Kidney (tissue), 13 donors: ENCODE measurements at regions not wholly inside any gene's neighbourhood (a gene's known extent, or its start where the extent isn't known, plus 50 kb on each side); places are given as distances from the start of the nearest gene placed in this dataset.

ENCODE experiments used
- DNase-seq, 5 donors: peaks; one replicate each; pipeline ENCODE4 v3.0.0-alpha.2; 2013 to 2020
- FAIRE-seq: peaks from 2 replicates; lab custom pipeline; 2012; peaks lifted over from hg19 to GRCh38; lab: Jason Lieb, UNC
- H3K27ac ChIP-seq, 2 donors: one replicate each; pipeline ENCODE4 v1.7.0; 2013; ENCODE audit warnings: low read depth in 2 of 2, low read length in 2 of 2, inconsistent platforms in 1 of 2
- H3K27me3 ChIP-seq: one replicate; pipeline ENCODE4 v1.7.1; 2013; ENCODE audit warnings: low read length, inconsistent platforms; ENCODE audit not compliant: control insufficient read depth, insufficient read depth
- H3K36me3 ChIP-seq, 3 donors: one replicate each; pipeline versions ENCODE4 v1.7.0 to v1.7.1; 2013; ENCODE audit warnings: low read length in 3 of 3, control low read depth in 1 of 3, inconsistent platforms in 1 of 3; ENCODE audit not compliant: insufficient read depth in 3 of 3, control insufficient read depth in 2 of 3
- H3K4me1 ChIP-seq, 3 donors: one replicate each; pipeline versions ENCODE4 v1.7.0 to v1.7.1; 2013; ENCODE audit warnings: low read length in 3 of 3, inconsistent platforms in 1 of 3, low read depth in 1 of 3; ENCODE audit not compliant: control insufficient read depth in 2 of 3, insufficient read depth in 2 of 3
- H3K4me3 ChIP-seq, 3 donors: one replicate each; pipeline versions ENCODE4 v1.7.0 to v1.8.1; 2013; ENCODE audit warnings: low read length in 3 of 3, control low read depth in 1 of 3, inconsistent platforms in 1 of 3
- H3K9ac ChIP-seq, 3 donors: one replicate each; pipeline versions ENCODE4 v1.7.0 to v1.7.1; 2013; ENCODE audit warnings: low read length in 3 of 3, control low read depth in 1 of 3, inconsistent platforms in 1 of 3
- H3K9me3 ChIP-seq, 3 donors: one replicate each; pipeline versions ENCODE4 v1.7.0 to v1.7.1; 2013; ENCODE audit warnings: low read length in 3 of 3, control low read depth in 1 of 3, inconsistent platforms in 1 of 3; ENCODE audit not compliant: control insufficient read depth in 2 of 3, insufficient read depth in 1 of 3
- intact Hi-C: fragments of 100-400 bp; cut with DNase I; formaldehyde crosslinking; loops from one replicate; pipeline ENCODE4 v1.11.1; 2022
- TF ChIP-seq, protein P1 (sequence below): IDR thresholded peaks from 3 replicates; pipeline ENCODE4 v1.5.1; 2012; ENCODE audit warnings: mild to moderate bottlenecking, moderate library complexity, borderline replicate concordance; ENCODE audit not compliant: insufficient read depth; ENCODE audit errors: extremely low read depth
- donor health status: control.
- donor health status: control.
- donor health status: control.
- donor health status: control.
- donor health status: control.
- donor health status: DM: yes; HTN: yes; CAD: no.
- donor health status: Normal renal cell carcinoma (clear cell type).

GRCh38 chr12:78402366-78403134 lies 462.0 kb upstream of the SYT1 start:
- Histone ChIP-seq H3K27me3 (no peaks in the 10 kb centered on the region), H3K9ac (no peak overlapping the region), H3K9me3 (no peaks in the 10 kb centered on the region), H3K27ac (no peak overlapping the region), H3K4me1 (no peaks in the 10 kb centered on the region), H3K4me3 (no peak overlapping the region), H3K36me3 (no peaks in the 10 kb centered on the region)
- TF ChIP-seq, protein P1, sequence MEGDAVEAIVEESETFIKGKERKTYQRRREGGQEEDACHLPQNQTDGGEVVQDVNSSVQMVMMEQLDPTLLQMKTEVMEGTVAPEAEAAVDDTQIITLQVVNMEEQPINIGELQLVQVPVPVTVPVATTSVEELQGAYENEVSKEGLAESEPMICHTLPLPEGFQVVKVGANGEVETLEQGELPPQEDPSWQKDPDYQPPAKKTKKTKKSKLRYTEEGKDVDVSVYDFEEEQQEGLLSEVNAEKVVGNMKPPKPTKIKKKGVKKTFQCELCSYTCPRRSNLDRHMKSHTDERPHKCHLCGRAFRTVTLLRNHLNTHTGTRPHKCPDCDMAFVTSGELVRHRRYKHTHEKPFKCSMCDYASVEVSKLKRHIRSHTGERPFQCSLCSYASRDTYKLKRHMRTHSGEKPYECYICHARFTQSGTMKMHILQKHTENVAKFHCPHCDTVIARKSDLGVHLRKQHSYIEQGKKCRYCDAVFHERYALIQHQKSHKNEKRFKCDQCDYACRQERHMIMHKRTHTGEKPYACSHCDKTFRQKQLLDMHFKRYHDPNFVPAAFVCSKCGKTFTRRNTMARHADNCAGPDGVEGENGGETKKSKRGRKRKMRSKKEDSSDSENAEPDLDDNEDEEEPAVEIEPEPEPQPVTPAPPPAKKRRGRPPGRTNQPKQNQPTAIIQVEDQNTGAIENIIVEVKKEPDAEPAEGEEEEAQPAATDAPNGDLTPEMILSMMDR, result no peak
- no peak for DNase-seq
- FAIRE-seq, result no peak
- intact Hi-C loops, result no loop called here

DNA sequence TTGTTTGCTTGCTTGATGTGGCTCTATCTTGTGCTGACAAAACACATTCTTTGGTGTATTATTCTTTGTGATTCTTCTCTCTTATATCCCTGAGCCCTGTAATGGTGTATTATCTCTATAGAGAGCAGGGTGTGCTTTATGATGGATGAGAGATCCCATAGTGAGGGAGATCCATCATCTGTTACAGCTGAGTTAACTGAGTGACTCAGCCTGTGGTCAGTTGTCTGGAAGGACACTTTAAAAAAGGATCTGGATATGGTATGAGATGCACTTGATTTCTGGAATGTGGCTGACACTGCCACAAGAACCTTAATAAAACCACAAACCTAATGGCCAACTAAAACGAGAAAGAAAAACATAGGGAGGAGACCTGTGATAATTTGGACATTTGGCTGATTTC lies 461.4 kb upstream of the SYT1 start:
- Histone ChIP-seq H3K4me1 (no peaks in the 10 kb centered on the region), H3K9me3 (no peaks in the 10 kb centered on the region), H3K36me3 (no peaks in the 10 kb centered on the region), H3K9ac (no peak overlapping the region), H3K4me3 (no peak overlapping the region), H3K27ac (no peak overlapping the region), H3K27me3 (no peaks in the 10 kb centered on the region)
- TF ChIP-seq, protein P1, result no peak
- FAIRE-seq (no peak), DNase-seq (no peak)
- intact Hi-C loops, result no loop called here

- Histone ChIP-seq H3K27me3 (no peaks in the 10 kb centered on the region), H3K9ac (no peak overlapping the region), H3K4me3 (no peak overlapping the region), H3K27ac (no peak overlapping the region), H3K36me3 (no peaks in the 10 kb centered on the region), H3K4me1 (no peaks in the 10 kb centered on the region), H3K9me3 (no peaks in the 10 kb centered on the region)
- no peak for DNase-seq
- TF ChIP-seq, protein P1, result no peak
- intact Hi-C loops, result no loop called here
- no peak for FAIRE-seq
Measured at GRCh38 chr12:78403681-78404080, 460.9 kb upstream of the SYT1 start.

- TF ChIP-seq, protein P1, result no peak
- FAIRE-seq, result no peak
Measured at GRCh38 chr12:78406213-78406612, 458.4 kb upstream of the SYT1 start.

More at GRCh38 chr12:78406213-78406612, 458.4 kb upstream of the SYT1 start:
- Histone ChIP-seq H3K9me3 (no peaks in the 10 kb centered on the region), H3K9ac (no peak overlapping the region), H3K36me3 (no peaks in the 10 kb centered on the region), H3K4me3 (no peak overlapping the region), H3K27ac (no peak overlapping the region), H3K27me3 (no peaks in the 10 kb centered on the region), H3K4me1 (no peaks in the 10 kb centered on the region)
- intact Hi-C loops, result no loop called here
- DNase-seq, result no peak
